GM21381 (cell line): ENCODE measurements at regions not wholly inside any gene's neighbourhood (a gene's known extent, or its start where the extent isn't known, plus 50 kb on each side); places are given as distances from the start of the nearest gene placed in this dataset.
"Not testable (repeated sequence)": the region's sequence is repeated elsewhere in the genome, so short reads cannot be mapped to it uniquely, and the experiment has no call there.

ENCODE experiments used
- ATAC-seq: cut with Tn5 transposase; IDR thresholded peaks from one replicate; pipeline ENCODE4 v1.9.1; 2021; ENCODE audit warnings: mild to moderate bottlenecking, moderate library complexity; ENCODE audit not compliant: unreplicated experiment

DNA sequence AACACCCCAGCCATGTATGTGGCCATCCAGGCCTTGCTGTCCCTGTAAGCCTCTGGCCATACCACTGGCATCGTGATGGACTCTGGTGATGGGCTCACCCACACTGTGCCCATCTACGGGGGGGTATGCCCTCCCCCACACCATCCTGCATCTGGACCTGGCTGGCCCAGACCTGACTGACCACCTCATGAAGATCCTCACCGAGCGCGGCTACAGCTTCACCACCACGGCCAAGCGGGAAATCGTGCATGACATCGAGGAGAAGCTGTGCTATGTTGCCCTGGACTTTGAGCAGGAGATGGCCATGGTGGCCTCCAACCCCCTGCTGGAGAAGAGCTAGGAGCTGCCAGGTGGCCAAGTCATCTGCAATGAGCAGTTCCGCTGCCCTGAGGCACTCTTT, 80.4 kb upstream of the ZCCHC2 start:
- ATAC-seq = no peak

DNA sequence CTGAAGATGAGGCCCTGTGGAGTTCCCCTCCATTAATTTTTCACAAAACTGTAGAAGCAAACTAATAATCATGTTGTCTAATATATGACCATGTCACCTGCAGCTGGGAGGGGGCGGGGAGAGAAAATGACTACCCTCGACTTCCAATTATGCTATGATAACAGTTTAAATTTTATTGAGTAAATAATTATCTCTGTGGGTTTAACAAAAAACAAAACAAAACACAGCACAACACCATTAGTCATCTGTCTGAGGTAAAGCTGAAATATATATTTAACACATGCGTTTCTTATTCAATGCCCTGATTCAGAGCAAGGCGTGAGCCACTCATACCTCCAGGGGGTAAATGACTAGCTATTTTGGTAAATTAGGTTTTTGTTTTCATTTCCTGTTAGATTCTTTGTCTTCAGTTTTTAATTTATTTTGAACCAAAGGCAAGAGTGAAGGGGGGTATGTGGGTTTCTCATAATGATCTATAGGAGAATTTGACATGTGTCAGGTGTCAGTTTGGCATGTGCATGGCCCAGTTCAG, 77.4 kb upstream of the ZCCHC2 start:
- ATAC-seq = peak; percentile 67

DNA sequence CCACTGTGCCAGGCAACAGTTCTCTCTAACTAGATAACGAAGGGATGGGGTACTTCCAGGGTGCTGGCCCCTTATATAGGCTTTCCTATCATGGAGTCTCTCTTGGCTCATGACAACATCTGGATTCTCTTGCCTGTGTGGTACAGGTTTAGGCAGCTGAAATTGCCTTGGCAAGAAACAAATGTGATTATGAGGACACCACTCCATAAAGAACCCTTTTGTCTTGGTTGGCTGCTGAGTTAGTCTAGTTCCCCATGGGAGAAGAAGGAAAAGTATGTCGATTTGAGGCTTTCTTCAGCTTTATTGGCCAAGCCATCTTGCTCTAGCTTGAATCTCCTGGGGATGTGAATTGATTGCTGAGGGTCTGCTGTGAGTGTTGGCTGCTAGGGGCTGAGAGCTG, 76.3 kb upstream of the ZCCHC2 start:
- ATAC-seq = no peak

DNA sequence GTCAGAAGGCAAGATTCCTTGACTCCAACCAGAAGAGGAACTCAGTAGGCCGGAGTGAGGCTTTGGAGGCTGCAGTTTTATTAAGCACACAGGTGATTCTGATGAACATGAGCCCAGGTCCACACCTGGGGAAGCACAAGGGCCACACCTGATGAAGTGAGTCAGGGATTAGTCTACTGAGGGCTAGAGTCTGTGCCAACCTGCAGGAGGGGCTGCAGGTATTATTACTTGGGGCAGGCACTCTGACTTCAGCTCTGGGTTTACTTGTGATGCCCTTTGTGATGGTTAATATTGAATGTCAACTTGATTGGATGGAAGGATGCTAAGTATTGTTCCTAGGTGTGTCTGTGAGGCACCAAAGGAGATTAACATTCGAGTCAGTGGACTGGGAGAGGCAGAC, 75.2 kb upstream of the ZCCHC2 start:
- ATAC-seq = no peak

DNA sequence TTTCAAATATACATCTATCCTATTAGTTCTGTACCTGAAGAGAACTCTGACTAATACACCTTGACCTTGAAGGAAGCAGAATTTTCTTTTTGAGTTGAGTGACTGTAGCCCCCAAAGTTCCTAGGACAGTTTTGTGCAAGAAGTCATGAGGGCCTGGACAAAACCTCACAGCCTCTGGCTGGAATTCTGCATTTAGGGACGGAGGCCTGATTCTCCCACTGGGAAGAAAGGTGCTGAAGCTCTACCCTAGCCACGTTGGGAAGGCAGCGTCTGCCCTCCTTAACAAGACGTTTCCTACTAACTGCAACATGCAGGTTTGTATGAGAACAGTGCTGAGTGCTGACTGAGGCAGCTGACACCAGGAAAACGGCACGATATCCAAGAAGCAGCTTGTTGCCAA, 74.4 kb upstream of the ZCCHC2 start:
- ATAC-seq = no peak

DNA sequence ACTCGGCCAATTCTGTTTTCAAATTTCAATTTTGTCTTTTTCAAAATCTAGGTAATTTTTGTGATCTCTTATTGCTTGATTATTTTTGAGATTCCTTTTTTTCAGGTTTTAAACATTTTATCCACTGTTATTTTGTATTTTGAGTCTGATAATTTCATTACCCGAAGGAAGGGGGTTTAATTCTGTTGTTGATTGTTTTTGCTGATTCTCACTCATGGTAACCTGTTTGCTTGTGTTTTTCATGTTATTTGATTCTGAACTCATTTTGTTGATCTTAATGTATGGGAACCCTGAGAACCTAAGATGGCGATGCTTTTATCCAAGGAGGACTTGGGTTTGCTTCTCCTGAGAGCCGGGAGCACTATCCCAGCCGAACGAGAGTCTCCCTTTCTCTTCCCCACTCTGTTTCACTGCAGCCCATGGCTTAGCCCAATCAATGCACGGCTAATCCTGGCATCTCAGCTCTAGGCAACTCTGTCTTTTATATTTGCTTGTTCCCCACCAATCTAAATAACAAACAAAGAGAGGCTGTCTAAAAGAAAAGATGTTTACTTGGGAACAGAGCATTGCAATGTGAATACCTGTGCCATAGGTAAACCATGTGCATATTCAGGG, 73.2 kb upstream of the ZCCHC2 start:
- ATAC-seq = no peak

DNA sequence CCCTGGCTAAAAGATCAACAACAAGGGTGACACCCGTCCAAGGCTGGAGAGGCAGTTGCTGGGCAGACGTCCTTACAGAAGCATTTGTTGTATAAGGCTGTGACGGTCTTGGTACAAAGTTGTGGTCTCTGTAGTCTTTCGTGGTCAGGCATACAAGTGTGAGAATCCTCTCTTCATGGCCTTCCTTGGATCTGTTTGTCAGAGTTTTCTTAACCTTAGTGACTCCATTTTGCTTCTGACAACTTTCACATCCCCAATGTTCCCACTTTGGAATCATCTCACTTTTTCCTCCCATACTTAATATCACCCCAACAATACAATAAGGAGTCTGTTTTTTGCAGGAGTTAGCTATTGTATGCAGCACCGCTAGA, 72.7 kb upstream of the ZCCHC2 start:
- no peak for ATAC-seq

DNA sequence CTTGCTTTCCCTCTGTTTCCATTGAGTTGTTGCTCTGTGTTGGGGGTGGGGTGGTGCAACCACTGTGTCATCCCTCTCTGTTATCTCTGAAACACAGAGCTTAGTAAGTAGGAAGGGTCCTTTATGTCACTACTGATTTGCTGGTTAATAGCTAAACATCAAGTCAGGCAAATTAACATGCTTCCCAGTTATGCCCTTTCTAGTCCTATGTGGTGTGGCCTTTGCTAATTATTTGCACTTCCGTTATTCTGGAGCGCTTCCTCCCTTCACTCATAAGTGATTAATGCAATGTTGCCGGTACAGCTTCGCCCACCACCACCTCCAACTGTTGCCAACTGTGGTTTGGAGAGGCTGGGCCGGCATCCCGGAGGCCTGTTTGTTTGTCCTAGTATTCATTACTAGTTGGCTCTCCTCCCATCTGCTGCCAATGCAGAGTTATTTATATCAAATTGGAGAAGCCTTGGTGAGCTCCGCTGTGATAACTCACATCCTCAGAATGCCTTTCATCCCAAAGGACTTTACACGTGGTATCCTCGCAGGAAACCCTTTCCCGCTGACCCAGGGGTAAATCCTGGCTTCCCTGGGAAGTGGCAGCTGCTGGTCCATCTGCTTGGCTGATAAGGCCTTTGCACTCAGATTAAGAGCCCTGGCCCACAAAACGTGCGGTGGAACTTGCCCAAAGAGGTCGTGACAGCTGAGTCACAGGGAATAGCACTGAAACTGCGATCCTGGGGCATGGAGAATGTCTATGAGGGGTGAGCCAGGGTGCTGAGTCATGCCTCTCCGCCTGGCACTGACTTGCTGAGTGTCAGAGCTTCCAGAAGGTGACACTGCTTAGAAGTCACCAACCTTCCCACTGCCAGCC, 72.0 kb upstream of the ZCCHC2 start:
- ATAC-seq = no peak

DNA sequence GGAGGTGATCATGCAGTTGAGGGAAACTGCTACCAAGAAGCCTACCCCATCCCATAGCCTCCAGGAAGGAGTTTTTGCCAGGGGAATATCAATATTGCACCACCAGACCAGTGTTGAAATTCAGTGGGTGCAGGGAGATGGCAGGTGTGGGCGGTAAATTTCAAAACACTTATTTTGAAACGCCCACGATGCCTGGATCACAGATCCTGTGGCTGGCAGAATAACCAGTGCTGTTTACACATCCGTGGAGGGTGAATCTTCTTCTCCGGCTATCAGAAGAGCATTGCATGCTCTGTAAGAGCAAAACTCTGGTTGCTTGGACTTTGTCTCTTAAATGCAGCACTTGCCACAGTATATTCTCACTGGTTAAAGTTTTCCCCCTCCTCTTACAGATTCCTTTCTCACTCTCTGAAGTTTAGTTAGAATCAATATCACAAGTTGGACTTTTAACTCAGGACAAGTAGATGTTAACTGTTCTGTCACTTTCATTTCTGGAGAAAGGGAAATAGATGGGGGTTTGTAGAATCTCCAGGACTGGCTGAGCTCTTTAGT, 70.5 kb upstream of the ZCCHC2 start:
- ATAC-seq = no peak

DNA sequence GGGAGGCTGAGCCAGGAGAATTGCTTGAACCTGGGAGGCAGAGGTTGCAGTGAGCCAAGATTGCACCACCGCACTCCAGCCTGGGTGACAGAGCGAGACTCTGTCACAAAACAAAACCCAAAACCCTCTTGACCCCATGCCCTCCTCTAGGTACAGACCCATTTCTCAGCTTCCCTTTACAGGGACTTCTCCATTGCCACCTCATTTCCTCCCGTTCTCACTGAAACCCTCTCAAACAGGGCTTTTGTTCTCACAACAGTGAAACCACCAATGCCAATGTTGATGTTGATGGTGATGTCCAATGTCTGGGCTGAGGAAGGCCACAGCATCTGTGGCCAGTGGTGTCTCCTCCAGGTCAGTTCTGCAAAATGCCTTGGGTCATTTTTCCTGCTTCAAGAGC, 69.0 kb upstream of the ZCCHC2 start:
- no peak for ATAC-seq

DNA sequence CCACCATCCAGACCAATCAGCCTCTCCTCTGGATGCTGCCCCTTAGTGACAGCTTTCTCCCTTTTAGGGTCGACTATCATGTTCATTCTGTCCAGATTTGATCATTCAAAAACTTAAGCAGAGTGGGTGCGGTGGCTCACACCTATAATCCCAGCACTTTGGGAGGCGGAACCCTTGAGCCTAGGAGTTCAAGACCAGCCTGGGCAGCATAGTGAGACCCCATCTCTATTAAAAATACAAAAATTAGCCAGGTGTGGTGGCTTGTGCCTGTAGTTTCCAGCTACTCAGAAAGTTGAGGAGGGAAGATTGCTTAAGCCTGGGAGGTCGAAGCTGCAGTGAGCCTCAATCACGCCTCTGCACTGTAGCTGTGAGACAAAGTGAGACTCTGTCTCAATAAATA, 68.3 kb upstream of the ZCCHC2 start:
- ATAC-seq = no peak

DNA sequence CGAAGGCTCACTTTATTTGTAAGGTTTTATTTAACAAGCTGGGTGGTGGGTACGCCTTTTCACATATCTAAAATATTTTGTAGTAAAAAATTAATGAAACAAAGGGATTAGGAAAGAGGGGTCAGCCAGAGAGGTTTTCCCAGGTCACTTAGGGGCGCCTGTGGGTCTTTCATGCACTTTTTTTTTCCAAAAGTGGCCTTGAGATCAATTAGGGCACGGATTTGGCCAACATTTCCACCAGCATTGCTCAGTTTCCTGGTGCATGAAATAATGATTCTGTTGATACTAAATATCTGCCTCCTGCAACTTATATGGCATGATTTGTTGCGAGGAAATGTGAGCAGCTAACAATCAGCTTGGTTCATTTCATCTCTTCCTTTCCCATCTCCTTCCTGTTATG, 67.6 kb upstream of the ZCCHC2 start:
- no peak for ATAC-seq

DNA sequence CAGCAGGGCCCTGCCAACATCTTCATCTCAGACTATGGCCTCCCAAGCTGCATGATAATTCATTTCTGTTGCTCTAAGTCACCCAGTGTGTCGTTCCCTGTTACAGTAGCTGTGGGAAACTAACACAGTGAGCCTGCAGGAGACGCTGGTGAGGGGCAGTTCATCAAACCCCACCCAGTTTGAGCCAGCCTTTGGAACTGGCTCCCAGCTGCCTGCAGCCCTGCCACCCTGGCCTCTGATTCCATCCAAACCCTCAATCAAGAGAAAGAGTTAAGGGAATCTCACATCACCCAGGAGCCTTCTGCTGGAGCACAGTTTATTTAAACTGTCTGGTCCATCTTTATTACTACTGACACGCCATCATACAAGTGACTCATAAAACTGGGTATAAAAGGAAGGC, 64.9 kb upstream of the ZCCHC2 start:
- ATAC-seq = no peak

DNA sequence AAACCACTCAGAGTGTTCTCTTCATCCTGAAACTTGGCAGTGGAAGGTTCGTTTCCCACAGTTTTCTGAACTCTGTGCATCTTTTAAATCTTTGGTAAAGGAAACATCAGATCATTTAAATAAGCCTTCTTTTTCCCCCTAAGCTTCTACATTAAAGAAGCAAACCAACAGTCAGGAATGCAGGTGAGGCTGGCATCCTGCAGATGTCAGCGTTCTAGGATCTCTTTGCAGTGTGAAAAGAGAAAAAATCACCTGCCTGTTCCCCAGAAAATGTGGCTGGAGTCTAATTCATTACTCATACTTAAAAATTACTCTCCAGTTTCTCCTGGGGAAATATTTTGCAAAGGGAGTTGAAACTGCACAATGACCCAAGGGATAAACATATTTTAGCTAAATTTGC, 64.5 kb upstream of the ZCCHC2 start:
- no peak for ATAC-seq

DNA sequence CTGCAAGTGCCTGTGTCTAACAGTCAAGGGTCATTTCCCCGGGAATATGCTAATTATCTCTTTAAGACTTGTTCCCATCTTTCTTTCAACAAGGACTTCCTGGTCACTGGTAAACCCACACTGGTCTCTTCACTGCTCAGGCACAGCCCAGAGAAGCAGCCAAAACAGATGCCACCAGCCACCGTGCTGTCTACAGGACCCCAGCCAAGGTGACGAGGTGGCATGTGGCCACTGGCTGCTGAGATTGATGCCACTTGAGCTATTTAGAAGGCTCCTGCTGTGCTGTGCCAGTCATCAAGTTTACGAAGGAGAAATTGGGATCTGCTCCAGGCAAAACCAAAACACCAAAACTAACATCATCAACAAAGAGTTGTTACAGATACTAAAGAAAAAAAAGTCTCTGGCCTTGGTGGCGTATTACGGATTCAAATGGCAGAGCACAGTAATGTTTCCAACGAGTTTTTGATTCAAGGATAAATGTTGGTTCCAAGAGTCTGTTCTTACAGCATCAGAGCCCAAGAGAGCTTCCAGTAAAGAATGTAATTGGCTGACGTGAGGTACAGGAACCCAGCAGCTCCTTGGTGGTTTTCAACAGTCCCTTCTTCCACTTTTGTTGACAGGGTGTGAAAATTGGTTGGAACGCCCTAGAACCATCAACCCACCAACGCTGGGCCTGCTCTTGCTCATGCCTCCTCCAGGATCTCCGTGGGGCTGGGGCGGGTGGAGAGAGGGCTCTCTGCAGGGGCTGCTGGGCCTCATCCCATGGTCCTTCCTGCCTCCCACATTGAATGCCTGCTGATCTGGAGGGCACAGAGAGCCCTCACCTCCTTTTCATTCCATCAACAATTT, 63.7 kb upstream of the ZCCHC2 start:
- no peak for ATAC-seq

DNA sequence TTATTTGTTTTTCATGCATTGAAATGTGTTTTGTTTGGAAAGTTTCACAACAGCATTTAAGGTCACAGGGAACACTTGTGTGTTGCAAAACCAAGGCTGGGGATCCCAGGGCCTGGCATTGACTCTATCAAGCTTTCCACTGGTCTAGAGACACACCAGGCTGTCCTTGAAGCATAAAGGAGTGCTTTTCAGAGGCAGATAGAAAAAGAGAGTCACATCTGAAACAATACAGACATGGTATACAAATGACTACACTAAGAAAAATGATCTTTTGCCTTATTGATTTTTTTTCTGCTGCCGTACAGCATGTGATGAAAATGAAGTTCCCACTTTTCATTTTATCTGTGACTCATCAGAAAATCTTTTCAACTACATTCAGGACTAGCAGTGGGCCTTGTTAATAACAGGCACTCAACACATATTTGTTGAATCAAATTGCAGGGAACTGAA, 61.9 kb upstream of the ZCCHC2 start:
- ATAC-seq = no peak

DNA sequence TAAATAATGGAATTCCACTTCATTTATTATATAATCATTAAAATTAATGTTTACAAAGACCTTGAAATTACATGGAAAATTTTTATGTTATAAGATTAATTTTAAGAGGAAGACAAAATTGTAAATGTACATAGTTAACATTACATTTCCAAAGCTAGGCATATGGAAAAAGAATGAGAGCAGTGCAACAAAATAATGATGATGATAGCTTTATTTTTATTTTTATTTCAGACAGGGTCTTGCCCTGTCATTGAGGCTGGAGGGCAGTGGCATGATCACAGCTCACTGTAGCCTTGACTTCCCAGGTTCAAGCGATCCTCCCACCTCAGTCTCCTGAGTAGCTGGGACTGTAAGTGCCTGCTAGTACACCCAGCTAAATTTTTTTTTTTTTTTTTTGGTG, 61.2 kb upstream of the ZCCHC2 start:
- ATAC-seq = no peak

DNA sequence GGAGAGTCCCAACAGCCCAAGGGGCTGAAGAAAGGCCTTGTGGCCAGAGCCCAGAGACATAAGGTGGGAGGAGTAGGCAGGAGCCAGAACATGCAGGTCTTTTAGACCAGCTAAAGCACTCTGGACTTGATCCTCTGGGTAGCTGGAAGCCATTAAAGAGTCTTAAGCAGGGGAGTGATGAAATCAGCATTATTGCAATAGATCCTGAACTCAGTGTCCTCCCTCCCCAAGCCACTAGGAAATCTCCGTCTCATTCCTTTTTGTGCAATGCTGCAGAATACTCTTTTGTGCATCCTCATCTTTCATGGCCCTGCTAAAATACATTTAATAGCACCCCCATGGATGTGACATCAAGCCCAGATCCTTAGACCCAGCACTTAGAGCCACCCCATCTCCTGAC, 58.6 kb upstream of the ZCCHC2 start:
- no peak for ATAC-seq

DNA sequence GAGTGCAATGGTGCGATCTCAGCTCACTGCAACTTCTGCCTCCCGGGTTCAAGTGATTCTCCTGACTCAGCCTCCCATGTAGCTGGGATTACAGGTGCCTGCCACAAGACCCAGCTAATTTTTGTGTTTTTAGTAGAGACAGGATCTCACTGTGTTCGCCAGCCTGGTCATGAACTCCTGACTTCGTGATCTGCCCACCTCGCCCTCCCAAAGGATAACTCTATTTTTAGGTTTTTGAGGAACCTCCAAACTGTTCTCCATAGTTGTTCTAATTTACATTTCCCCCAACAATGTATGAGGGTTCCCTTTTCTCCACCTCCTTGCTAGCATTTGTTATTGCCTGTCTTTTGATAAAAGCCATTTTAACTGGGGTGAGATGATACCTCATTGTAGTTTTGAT, 53.7 kb upstream of the ZCCHC2 start:
- not testable (repeated sequence) for ATAC-seq
